ENCODE measurements at regions not wholly inside any gene's neighbourhood (a gene's known extent, or its start where the extent isn't known, plus 50 kb on each side); places are given as distances from the start of the nearest gene placed in this dataset.
"Not testable (repeated sequence)": the region's sequence is repeated elsewhere in the genome, so short reads cannot be mapped to it uniquely, and the experiment has no call there.

GRCh38 chr3:81910244-81910852, 148.9 kb upstream of the GBE1 start:
- no peak for DNase-seq (ENCODE audit: low read depth)

GRCh38 chr3:81909796-81910195, 148.4 kb upstream of the GBE1 start:
- no peak for DNase-seq (ENCODE audit: low read depth)

- no peak for DNase-seq (ENCODE audit: low read depth)
Observed at GRCh38 chr3:81908561-81908960, 147.1 kb upstream of the GBE1 start.

GRCh38 chr3:81898336-81898735, 136.9 kb upstream of the GBE1 start:
- no peak for DNase-seq (ENCODE audit: low read depth)

- no peak for DNase-seq (ENCODE audit: low read depth)
Observed at GRCh38 chr3:81894598-81894997, 133.2 kb upstream of the GBE1 start.

- no peak for DNase-seq (ENCODE audit: low read depth)
Observed at GRCh38 chr3:81891055-81891895, 129.8 kb upstream of the GBE1 start.

GRCh38 chr3:81888914-81889557, 127.6 kb upstream of the GBE1 start:
- no peak for DNase-seq (ENCODE audit: low read depth)

- DNase-seq (ENCODE audit: low read depth) = no peak
Observed at GRCh38 chr3:81887448-81887847, 126.0 kb upstream of the GBE1 start.

GRCh38 chr3:81886081-81886480, 124.6 kb upstream of the GBE1 start:
- no peak for DNase-seq (ENCODE audit: low read depth)

- DNase-seq (ENCODE audit: low read depth) = no peak
Observed at GRCh38 chr3:81884791-81885190, 123.3 kb upstream of the GBE1 start.

GRCh38 chr3:81876826-81877225, 115.4 kb upstream of the GBE1 start:
- no peak for DNase-seq (ENCODE audit: low read depth)

GRCh38 chr3:81874738-81875137, 113.3 kb upstream of the GBE1 start:
- DNase-seq (ENCODE audit: low read depth) = no peak

- no peak for DNase-seq (ENCODE audit: low read depth)
Observed at GRCh38 chr3:81872566-81872965, 111.1 kb upstream of the GBE1 start.

- no peak for DNase-seq (ENCODE audit: low read depth)
Observed at GRCh38 chr3:81871358-81872155, 110.1 kb upstream of the GBE1 start.

- no peak for DNase-seq (ENCODE audit: low read depth)
Observed at GRCh38 chr3:81869382-81869781, 107.9 kb upstream of the GBE1 start.

- no peak for DNase-seq (ENCODE audit: low read depth)
Observed at GRCh38 chr3:81868597-81868996, 107.2 kb upstream of the GBE1 start.

GRCh38 chr3:81867875-81868274, 106.4 kb upstream of the GBE1 start:
- DNase-seq (ENCODE audit: low read depth) = no peak

- not testable (repeated sequence) for DNase-seq (ENCODE audit: low read depth)
Observed at GRCh38 chr3:81865164-81865563, 103.7 kb upstream of the GBE1 start.

- DNase-seq (ENCODE audit: low read depth) = no peak
Observed at GRCh38 chr3:81864272-81864671, 102.8 kb upstream of the GBE1 start.

GRCh38 chr3:81863756-81864155, 102.3 kb upstream of the GBE1 start:
- DNase-seq (ENCODE audit: low read depth) = no peak

GRCh38 chr3:81861593-81861992, 100.1 kb upstream of the GBE1 start:
- DNase-seq (ENCODE audit: low read depth) = no peak

- no peak for DNase-seq (ENCODE audit: low read depth)
Observed at GRCh38 chr3:81859524-81859923, 98.1 kb upstream of the GBE1 start.
